HG02588 (cell line): ENCODE measurements at regions not wholly inside any gene's neighbourhood (a gene's known extent, or its start where the extent isn't known, plus 50 kb on each side); places are given as distances from the start of the nearest gene placed in this dataset.

Experiments used
- ATAC-seq: cut with Tn5 transposase; IDR thresholded peaks from one replicate; pipeline ENCODE4 v1.9.1; 2021; ENCODE audit warnings: mild to moderate bottlenecking, moderate library complexity; ENCODE audit not compliant: unreplicated experiment

DNA sequence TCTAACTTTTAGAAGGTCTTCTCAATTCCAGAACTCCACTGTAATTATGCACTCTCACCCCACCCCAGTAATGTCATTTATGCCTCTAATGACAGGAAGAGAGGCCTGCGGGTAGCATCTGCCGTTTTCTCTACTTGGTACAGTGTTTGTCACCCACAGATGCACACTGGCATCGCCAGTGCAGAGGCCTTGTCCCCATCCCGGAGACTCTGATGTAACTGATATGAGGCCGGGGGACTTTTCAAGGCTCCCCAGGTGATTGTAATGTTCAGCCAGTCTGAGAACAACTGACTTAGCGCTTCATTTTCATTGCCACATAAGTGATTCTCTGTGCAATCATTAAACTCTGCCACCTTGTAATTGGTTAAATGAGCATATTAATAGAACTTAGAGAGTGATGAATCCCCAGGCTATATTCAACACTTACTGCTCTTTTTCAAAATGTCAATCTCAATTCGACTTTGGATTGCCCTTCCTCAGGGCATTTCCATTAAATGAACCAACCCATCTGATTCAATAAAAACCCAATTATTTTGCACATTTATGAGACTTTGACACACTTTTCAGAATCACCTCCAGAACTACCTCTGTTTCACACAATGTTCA is 113.2 kb downstream of the HERPUD2 start:
- ATAC-seq = no peak

GRCh38 chr7:35576031-35576573 is 118.8 kb downstream of the HERPUD2 start:
- no peak for ATAC-seq

DNA sequence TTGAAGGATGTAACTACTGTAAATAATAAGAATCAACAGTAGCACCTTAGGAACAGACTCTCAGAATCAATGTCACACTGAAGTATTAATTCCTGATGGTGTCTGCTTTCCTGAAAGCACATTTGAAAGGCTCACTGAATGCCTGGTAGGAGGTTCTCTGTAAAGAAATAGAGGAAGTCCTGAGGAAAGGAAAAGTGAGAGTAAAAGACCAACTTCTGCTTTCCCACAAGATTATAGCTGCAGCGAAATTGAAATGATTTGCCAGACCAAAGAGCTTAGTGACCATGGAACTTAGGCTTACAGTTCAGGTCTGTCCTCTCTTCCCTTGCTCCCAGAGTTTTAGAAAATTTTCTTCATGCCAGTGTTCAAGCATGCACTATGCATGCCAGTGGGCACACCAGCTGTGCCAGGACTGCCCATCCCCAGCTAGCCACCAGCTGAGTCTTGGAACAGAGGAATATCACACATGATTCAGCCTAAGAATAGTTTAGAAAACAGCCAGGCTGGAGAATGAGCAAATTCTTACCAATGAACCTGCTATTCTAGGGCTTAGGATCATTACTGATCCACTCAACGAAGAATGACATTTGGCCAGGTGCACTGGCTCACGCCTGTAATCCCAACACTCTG is 123.2 kb downstream of the HERPUD2 start:
- no peak for ATAC-seq

- no peak for ATAC-seq
These were observed 124.0 kb downstream of the HERPUD2 start for GRCh38 chr7:35570937-35571336.

- ATAC-seq = no peak
These were observed 129.0 kb downstream of the HERPUD2 start for GRCh38 chr7:35565927-35566326.

GRCh38 chr7:35558841-35559240 is 136.1 kb downstream of the HERPUD2 start:
- ATAC-seq = no peak

DNA sequence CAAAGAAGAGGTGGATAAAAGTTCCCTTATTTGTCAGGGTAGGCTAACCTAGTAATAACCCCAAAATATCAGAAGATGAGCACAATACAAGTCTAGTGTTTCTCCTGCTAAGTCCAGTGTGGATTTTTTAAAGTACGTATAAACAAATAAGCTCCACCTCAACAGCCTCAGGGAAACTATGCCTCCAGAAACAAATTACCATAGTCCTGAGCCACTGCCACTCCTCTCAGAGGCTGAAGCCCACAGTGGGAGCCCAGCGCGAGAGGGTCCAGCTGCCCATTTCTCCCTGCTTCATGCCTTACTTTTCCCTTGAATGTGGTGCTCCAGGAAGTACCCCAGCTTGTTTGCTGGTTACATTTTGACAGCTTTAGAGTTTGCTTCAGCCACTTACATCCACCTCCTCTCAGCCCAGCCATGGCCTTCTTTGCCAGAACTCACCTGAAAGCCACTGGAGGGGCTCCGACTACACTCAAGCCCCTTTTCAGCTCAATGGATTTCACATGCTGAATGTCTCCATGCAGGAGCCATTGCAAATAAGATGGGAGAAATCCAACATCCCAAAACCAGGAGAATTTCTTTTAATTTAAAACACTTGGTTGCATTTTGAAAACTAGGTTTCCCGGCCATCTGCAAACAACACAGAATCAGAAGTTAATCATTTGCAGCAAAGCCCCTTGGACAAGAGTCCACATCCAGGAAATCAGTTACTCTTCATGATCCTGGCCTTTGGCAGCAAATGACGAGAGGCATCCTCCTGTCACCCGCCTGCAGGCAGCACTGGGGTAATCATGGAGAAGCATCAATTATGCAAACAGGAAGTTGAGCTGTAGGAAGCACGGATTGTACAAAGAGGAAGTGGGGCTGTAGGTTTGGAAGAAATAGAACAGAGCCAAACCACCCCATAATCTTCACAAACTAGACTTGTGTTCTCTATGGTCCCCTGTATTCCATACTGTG is 138.1 kb downstream of the HERPUD2 start:
- no peak for ATAC-seq

- no peak for ATAC-seq
These were observed 139.0 kb downstream of the HERPUD2 start for GRCh38 chr7:35555934-35556333.

GRCh38 chr7:35555386-35555785 is 139.5 kb downstream of the HERPUD2 start:
- no peak for ATAC-seq

DNA sequence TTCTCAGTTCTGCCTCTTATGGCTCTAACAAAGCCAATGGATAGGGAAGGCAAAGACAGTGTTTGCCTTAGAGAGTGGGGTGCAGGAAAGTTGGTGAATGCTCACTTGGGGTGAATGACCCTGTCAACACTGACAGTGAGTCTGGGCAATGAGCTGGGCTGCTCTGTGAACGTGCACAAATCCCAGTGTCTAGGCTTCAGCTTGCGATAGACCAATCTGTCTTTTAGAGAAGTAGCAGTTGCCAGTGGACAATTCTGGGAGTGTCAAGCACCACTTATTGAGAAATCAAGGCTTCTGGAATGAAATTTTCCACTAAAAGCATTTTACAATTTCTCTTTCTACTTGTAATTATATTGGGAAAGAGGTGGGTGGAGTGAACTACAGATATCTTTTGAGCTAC is 141.4 kb downstream of the HERPUD2 start:
- no peak for ATAC-seq

- ATAC-seq = no peak
These were observed 142.2 kb downstream of the HERPUD2 start for GRCh38 chr7:35552691-35553090.

- no peak for ATAC-seq
These were observed 143.4 kb downstream of the HERPUD2 start for GRCh38 chr7:35551321-35552081.

DNA sequence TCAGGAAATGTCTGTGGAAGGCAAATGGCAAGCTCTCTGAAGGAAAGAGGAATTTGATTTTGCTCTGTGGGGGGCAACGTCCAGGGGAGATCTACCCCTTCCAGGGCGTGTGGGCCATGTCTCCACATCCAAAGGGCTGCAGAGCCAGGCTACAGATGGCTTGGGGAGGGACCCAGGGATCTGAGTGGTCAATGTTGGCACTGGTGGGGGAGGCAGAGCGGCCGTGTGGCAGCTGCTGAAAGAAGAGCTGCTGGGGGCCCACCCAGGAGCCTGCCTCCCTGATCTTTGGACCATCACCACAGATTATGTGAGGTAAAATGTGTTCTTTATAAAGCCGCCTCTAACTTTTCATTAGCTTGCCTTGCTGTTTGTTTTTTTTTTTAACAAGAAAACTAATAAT is 144.1 kb downstream of the HERPUD2 start:
- ATAC-seq = no peak

DNA sequence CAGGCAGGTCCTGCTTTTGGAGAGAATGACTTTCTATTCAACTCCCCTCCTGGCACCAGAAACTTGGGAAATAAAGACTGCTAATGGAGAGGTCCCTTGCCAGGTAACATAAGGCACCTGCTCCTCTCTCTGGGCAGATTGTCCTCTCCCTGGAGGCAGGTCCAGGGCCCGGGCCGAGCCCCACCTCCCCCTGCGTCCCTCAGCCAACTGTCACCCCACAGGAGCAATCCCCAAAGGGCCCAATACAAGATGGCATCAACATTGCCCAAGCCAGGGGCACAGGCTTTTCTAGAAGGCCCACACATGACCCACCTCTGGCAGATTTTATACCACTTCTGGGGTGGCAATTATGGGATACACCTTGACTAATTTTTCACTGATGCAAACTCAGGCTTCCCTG is 145.2 kb downstream of the HERPUD2 start:
- no peak for ATAC-seq

DNA sequence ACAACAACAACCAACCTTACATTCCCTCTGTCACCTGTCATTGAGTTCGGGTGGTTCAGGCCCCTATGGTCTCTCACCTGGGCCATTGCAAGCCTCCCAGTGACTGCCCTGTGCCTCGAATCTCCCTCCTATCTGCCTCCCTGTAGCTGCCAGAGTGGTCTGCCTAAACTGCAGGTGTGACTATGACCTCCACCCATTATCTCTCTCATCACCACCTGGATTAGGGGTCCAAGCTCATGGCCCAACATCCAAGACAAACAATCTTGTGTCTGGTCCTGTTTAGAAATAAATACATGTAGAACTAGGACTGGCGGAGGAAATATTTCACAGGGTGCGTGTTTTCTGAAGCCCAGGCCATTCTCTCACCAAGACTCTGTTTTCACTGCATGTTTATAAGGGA is 146.6 kb downstream of the HERPUD2 start:
- ATAC-seq = no peak

GRCh38 chr7:35546691-35547429 is 148.1 kb downstream of the HERPUD2 start:
- no peak for ATAC-seq

DNA sequence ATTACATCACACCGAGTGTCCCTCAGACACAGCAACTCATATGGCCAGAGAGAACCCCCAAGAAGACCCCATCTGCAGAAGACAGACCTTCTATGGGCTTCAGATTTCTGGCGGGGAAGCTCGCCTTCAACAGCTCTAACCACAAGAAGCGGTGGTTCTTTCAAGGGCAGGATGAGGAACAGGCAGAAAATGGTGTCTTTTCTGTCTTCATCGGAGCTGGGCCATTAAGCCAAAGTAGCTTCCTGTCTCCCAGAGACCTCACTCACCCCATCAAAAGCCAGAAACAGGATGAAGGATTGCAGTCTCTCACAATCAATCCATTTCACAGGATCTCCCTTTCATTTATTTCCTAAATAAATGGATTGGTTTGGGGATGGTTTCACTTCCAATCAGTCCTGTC is 149.1 kb downstream of the HERPUD2 start:
- no peak for ATAC-seq

GRCh38 chr7:35544028-35544742 is 150.8 kb downstream of the HERPUD2 start:
- no peak for ATAC-seq
